ENCODE measurements at regions not wholly inside any gene's neighbourhood (a gene's known extent, or its start where the extent isn't known, plus 50 kb on each side); places are given as distances from the start of the nearest gene placed in this dataset.
A peak's percentile ranks its signal among the peaks of the same experiment; 100 is the strongest.

DNA sequence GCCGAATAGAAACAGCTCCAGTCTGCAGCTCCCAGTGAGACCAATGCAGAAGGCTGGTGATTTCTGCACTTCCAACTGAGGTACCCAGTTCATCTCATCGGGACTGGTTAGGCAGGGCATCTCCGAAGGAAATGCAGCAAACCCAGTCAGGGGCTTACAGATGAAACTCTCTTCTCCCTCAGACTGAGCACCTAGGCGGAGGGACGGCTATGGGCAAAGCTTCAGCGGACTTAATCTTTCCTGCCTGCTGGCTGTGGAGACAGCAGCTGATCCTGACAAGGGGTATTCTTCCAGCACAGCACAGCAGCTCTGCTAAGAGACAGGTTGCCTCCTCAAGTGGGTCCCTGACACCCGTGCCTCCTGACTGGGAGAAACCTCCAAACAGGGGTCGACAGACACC, 330.9 kb downstream of the DNAH5 start:
- no peak for DNase-seq (ENCODE audit: extremely low read depth, low read depth)
- no peak overlapping the region for H3K4me3 ChIP-seq (replicated peaks; ENCODE audit: low read depth, low read length)
- TF ChIP-seq, protein P1, sequence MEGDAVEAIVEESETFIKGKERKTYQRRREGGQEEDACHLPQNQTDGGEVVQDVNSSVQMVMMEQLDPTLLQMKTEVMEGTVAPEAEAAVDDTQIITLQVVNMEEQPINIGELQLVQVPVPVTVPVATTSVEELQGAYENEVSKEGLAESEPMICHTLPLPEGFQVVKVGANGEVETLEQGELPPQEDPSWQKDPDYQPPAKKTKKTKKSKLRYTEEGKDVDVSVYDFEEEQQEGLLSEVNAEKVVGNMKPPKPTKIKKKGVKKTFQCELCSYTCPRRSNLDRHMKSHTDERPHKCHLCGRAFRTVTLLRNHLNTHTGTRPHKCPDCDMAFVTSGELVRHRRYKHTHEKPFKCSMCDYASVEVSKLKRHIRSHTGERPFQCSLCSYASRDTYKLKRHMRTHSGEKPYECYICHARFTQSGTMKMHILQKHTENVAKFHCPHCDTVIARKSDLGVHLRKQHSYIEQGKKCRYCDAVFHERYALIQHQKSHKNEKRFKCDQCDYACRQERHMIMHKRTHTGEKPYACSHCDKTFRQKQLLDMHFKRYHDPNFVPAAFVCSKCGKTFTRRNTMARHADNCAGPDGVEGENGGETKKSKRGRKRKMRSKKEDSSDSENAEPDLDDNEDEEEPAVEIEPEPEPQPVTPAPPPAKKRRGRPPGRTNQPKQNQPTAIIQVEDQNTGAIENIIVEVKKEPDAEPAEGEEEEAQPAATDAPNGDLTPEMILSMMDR (IDR thresholded peaks at IDR 0.05; ENCODE audit: low read depth, low read length, missing control alignments), result no peak

GRCh38 chr5:13611604-13612003, 332.9 kb downstream of the DNAH5 start:
- DNase-seq (ENCODE audit: extremely low read depth, low read depth), result no peak
- TF ChIP-seq, protein P1 (IDR thresholded peaks at IDR 0.05; ENCODE audit: low read depth, low read length, missing control alignments), result no peak
- H3K4me3 ChIP-seq (replicated peaks; ENCODE audit: low read depth, low read length), result no peak overlapping the region

DNA sequence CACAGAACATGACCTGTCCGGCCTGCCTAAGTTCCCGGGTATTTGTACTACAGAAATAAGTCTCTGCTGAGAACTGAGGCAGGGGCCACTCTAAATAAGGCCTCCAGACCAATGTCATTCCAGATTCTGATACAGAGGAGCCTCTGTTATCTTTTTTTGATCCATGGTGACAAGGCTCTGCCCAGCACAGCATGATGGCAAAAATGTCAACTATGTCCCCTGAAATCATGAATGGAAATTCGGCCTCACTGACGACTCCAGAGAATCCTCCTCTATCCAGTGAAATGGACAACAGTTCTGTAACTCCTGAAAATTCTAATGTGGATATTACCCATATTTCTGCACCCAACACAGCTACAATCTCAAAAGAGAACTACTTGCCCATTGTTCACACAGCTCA, 335.0 kb downstream of the DNAH5 start:
- H3K4me3 ChIP-seq (replicated peaks; ENCODE audit: low read depth, low read length), result no peak overlapping the region
- TF ChIP-seq, protein P1 (IDR thresholded peaks at IDR 0.05; ENCODE audit: low read depth, low read length, missing control alignments), result no peak
- no peak for DNase-seq (ENCODE audit: extremely low read depth, low read depth)

DNA sequence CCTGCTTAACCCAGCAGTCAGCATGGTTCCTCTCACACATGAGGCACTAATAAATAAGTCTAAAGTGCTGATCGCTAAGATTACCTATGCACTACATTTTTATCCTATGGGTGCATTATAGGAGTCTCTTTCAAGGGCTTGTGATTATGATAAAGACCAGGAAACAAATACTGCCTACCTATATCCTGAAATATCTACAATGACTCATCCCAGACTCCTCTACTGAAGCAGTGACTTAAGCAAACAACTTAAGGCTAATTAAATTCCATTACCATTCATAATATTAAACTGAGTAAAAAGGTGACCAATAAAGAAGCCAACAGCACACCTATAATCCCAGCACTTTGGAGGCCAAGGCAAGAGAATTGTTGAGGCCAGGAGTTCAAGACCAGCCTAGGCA, 338.4 kb downstream of the DNAH5 start:
- H3K4me3 ChIP-seq (replicated peaks; ENCODE audit: low read depth, low read length), result no peak overlapping the region
- TF ChIP-seq, protein P1 (IDR thresholded peaks at IDR 0.05; ENCODE audit: low read depth, low read length, missing control alignments), result no peak
- no peak for DNase-seq (ENCODE audit: extremely low read depth, low read depth)

DNA sequence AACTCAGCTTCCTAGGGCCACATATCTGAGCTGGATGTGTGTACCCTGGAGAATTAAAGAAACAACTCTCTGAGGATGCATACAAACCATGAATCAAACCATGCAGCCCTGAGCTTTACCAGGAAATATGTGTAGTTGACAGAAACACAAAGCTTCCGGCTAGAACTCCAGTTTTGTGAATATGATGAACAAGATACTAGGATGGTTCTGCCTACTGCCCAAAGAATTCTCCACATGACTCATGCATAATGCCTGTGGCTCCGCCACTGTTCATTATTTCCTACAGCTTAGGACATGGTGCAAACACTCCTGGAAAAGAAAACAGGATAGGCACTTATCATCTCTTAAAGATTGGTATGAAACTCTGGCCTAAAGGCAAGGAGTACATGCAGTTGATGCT, 343.4 kb downstream of the DNAH5 start:
- no peak overlapping the region for H3K4me3 ChIP-seq (replicated peaks; ENCODE audit: low read depth, low read length)
- DNase-seq (ENCODE audit: extremely low read depth, low read depth), result no peak
- TF ChIP-seq, protein P1 (IDR thresholded peaks at IDR 0.05; ENCODE audit: low read depth, low read length, missing control alignments), result no peak

DNA sequence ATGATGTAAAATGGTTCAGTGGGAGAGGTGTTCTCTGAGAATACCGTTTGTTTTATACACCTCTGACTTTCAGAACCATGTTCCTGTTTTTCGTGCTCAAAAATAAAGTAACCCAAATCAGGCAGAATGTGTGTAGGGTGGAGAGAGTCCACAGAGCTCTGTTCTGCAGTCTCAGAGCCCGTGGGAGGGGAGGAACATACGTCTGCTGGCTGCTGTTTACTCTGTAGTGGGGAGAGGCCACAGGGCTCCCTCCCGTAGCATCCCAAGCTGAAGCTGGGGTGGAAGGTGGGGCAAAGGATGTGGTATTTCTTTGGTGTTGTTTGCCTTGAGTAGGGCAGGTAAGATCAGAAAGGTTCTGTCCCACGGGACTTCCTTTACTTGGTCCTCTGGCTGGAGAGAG, 348.5 kb downstream of the DNAH5 start:
- TF ChIP-seq, protein P1 (IDR thresholded peaks at IDR 0.05; ENCODE audit: low read depth, low read length, missing control alignments), result no peak
- no peak for DNase-seq (ENCODE audit: extremely low read depth, low read depth)

DNA sequence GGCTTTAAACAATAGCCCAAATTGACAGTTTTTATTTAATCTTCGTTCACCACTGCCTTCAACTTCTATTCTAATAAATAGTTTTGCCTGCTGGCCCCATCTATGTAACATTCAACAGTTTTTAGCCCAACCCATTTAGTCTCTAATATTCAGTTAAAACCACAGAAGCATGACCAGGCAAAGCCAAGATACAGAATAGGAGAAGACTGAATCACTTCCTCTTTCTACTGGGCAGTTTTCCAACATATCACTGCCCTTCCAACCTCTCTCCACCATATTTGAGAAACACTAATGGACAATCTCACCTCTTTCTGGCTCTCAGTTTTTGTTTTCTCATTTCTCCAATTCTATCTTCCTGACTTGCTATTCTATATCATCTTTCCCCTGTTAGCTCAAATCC, 352.9 kb downstream of the DNAH5 start:
- no peak overlapping the region for H3K4me3 ChIP-seq (replicated peaks; ENCODE audit: low read depth, low read length)
- DNase-seq (ENCODE audit: extremely low read depth, low read depth), result peak; percentile 66
- TF ChIP-seq, protein P1 (IDR thresholded peaks at IDR 0.05; ENCODE audit: low read depth, low read length, missing control alignments), result no peak

More for the DNA sequence above, 348.5 kb downstream of the DNAH5 start:
- H3K4me3 ChIP-seq (replicated peaks; ENCODE audit: low read depth, low read length), result no peak overlapping the region
